ENCODE measurements at regions not wholly inside any gene's neighbourhood (a gene's known extent, or its start where the extent isn't known, plus 50 kb on each side); places are given as distances from the start of the nearest gene placed in this dataset.

- TF ChIP-seq POLR2AphosphoS5 (IDR thresholded peaks at IDR 0.05) (no peak), POLR2A (IDR thresholded peaks at IDR 0.05) (no peak), CTCF (IDR thresholded peaks at IDR 0.05) (no peak), EP300 (IDR thresholded peaks at IDR 0.05) (no peak)
- no peak overlapping the region for H3K4me3 ChIP-seq
- no peak for DNase-seq
- H3K4me1 ChIP-seq, result no peaks in the 10 kb centered on the region
- no peaks in the 10 kb centered on the region for H3K36me3 ChIP-seq
- intact Hi-C loops (cut with DNase I), result no loop called here
- H3K9me3 ChIP-seq, result no peaks in the 10 kb centered on the region
- no peak overlapping the region for H3K27ac ChIP-seq
- no peaks in the 10 kb centered on the region for H3K27me3 ChIP-seq
- WGBS, 2 donors, result 92 to 95% methylated on average over 2 of the region's 2 CpGs
These were observed 304.1 kb downstream of the MCTP2 start for GRCh38 chr15:94535298-94536048.

- intact Hi-C loops (cut with DNase I), result no loop called here
- H3K36me3 ChIP-seq, result no peaks in the 10 kb centered on the region
- no peaks in the 10 kb centered on the region for H3K27me3 ChIP-seq
- TF ChIP-seq CTCF (IDR thresholded peaks at IDR 0.05) (no peak), POLR2A (IDR thresholded peaks at IDR 0.05) (no peak), POLR2AphosphoS5 (IDR thresholded peaks at IDR 0.05) (no peak), EP300 (IDR thresholded peaks at IDR 0.05) (no peak)
- DNase-seq, result no peak
- no peak overlapping the region for H3K4me3 ChIP-seq
- 51 to 69% methylated on average over 3 of the region's 3 CpGs for WGBS, 2 donors
- H3K4me1 ChIP-seq, result no peaks in the 10 kb centered on the region
- H3K9me3 ChIP-seq, result no peaks in the 10 kb centered on the region
- no peak overlapping the region for H3K27ac ChIP-seq
These were observed 305.2 kb downstream of the MCTP2 start for GRCh38 chr15:94536549-94536948.

DNA sequence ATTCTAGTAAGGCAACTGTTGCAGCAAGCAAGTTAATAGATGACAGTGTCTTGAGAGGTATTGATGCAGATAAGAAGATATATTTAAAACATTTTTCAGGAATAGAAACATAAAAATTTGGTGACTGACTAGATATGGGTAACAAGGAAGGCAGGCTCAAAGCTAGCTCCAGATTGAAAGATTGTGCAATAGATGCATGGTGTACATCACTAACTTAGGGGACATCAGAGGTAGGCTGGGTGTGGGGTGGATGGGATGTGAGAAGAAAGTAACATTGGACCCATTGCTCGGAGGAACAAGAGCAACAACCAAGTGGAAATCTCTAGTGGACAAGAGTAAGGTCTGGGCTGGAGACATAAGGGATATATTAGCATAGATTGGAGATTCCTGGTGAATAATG, 306.9 kb downstream of the MCTP2 start:
- Histone ChIP-seq H3K27ac (no peak overlapping the region), H3K27me3 (no peaks in the 10 kb centered on the region), H3K4me3 (no peak overlapping the region), H3K36me3 (no peaks in the 10 kb centered on the region), H3K4me1 (no peaks in the 10 kb centered on the region), H3K9me3 (no peaks in the 10 kb centered on the region)
- no peak for DNase-seq
- WGBS, 2 donors, result 0 to 47% methylated on average over 1 of the region's 1 CpG
- TF ChIP-seq POLR2A (IDR thresholded peaks at IDR 0.05) (no peak), EP300 (IDR thresholded peaks at IDR 0.05) (no peak), CTCF (IDR thresholded peaks at IDR 0.05) (no peak), POLR2AphosphoS5 (IDR thresholded peaks at IDR 0.05) (no peak)
- intact Hi-C loops (cut with DNase I), result no loop called here

- intact Hi-C loops (cut with DNase I), result no loop called here
- Histone ChIP-seq H3K9me3 (no peaks in the 10 kb centered on the region), H3K4me1 (peaks cover 0 to 4% (median under 1%) of the 10 kb centered on the region in 4 donors), H3K4me3 (no peak overlapping the region), H3K36me3 (no peaks in the 10 kb centered on the region), H3K27me3 (no peaks in the 10 kb centered on the region), H3K27ac (no peak overlapping the region)
- no peak for DNase-seq
- TF ChIP-seq CTCF (IDR thresholded peaks at IDR 0.05) (no peak), EP300 (IDR thresholded peaks at IDR 0.05) (no peak), POLR2A (IDR thresholded peaks at IDR 0.05) (no peak), POLR2AphosphoS5 (IDR thresholded peaks at IDR 0.05) (no peak)
- WGBS, 2 donors, result 37 to 68% methylated on average over 1 of the region's 1 CpG
These were observed 311.0 kb downstream of the MCTP2 start for GRCh38 chr15:94542391-94542790.

GRCh38 chr15:94546808-94547207, 315.4 kb downstream of the MCTP2 start:
- no peaks in the 10 kb centered on the region for H3K36me3 ChIP-seq
- TF ChIP-seq POLR2AphosphoS5 (IDR thresholded peaks at IDR 0.05), result no peak
- TF ChIP-seq EP300 (IDR thresholded peaks at IDR 0.05), result no peak
- TF ChIP-seq POLR2A (IDR thresholded peaks at IDR 0.05), result no peak
- TF ChIP-seq CTCF (IDR thresholded peaks at IDR 0.05), result no peak
- H3K9me3 ChIP-seq, result no peaks in the 10 kb centered on the region
- H3K27ac ChIP-seq, result no peak overlapping the region
- intact Hi-C loops (cut with DNase I), result no loop called here
- no peaks in the 10 kb centered on the region for H3K27me3 ChIP-seq
- 56 to 74% methylated on average over 2 of the region's 2 CpGs for WGBS, 2 donors
- H3K4me1 ChIP-seq, result peaks cover 0 to 6% (median 2%) of the 10 kb centered on the region in 4 donors
- no peak for DNase-seq
- no peak overlapping the region for H3K4me3 ChIP-seq
